ENCODE measurements at regions not wholly inside any gene's neighbourhood (a gene's known extent, or its start where the extent isn't known, plus 50 kb on each side); places are given as distances from the start of the nearest gene placed in this dataset.

DNA sequence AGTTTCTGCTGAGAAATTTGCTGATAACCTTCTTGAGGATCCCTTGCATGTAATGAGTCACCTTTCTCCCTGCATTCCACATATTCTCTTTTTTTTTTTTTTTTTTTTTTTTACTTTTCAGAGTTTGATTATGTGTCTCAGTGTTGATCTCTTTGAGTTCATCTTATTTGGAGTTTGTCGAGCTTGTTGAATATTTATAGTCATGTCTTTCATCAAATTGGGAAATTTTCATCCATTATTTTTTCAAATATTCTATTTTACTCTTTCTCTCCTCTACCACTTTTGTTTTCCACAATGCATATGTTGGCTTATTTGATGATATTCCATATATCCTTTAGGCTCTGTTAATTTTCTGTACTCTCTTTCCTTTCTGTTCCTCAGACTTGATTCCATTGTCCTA lies 136.1 kb downstream of the MAD2L1 start (continued):
- TF ChIP-seq, protein P1, sequence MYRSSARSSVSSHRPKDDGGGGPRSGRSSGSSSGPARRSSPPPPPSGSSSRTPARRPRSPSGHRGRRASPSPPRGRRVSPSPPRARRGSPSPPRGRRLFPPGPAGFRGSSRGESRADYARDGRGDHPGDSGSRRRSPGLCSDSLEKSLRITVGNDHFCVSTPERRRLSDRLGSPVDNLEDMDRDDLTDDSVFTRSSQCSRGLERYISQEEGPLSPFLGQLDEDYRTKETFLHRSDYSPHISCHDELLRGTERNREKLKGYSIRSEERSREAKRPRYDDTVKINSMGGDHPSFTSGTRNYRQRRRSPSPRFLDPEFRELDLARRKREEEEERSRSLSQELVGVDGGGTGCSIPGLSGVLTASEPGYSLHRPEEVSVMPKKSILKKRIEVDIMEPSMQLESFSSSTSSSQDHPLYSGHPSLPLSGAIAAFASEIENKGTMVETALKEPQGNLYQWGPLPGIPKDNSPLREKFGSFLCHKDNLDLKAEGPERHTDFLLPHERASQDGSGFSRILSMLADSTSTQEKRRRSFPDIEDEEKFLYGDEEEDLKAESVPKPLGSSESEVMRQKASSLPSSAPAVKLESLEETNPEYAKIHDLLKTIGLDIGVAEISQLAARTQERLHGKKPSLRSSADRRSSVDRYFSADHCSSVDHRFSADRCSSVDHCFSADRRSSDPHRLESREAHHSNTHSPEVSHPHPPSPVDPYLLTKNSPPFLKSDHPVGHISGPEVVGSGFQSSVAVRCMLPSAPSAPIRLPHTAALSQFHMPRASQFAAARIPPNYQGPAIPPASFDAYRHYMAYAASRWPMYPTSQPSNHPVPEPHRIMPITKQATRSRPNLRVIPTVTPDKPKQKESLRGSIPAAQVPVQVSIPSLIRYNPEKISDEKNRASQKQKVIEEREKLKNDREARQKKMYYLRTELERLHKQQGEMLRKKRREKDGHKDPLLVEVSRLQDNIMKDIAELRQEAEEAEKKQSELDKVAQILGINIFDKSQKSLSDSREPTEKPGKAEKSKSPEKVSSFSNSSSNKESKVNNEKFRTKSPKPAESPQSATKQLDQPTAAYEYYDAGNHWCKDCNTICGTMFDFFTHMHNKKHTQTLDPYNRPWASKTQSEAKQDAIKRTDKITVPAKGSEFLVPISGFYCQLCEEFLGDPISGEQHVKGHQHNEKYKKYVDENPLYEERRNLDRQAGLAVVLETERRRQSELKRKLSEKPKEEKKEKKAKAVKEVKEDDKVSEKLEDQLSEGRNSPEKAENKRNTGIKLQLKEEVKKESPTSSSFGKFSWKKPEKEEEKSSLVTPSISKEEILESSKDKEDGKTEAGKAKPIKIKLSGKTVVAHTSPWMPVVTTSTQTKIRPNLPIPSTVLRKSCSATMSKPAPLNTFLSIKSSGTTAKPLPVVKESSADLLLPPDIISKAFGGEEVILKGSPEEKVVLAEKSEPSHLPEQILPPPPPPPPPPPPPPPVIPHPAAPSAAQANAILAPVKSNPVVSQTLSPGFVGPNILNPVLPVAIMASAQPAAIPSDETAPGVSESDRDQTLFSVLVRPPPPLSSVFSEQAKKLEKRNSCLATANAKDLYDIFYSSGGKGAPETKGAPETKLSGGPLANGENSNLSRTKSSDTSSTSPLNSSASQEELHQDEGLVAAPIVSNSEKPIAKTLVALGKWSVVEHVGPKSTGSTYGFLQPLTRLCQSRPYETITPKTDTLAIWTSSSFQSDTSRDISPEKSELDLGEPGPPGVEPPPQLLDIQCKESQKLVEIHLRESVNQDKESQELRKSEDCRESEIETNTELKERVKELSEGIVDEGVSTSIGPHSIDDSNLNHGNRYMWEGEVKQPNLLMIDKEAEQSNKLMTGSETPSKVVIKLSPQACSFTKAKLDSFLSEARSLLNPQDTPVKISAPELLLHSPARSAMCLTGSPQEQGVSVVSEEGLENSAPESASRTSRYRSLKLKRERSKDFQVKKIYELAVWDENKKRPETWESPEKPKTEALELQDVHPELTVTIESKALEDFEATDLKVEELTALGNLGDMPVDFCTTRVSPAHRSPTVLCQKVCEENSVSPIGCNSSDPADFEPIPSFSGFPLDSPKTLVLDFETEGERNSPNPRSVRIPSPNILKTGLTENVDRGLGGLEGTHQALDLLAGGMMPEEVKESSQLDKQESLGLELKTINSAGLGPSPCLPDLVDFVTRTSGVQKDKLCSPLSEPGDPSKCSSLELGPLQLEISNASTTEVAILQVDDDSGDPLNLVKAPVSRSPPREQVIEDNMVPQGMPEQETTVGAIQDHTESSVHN (CRISPR knock-in tag; IDR thresholded peaks at IDR 0.05) = no peak
- TF ChIP-seq, protein P2, sequence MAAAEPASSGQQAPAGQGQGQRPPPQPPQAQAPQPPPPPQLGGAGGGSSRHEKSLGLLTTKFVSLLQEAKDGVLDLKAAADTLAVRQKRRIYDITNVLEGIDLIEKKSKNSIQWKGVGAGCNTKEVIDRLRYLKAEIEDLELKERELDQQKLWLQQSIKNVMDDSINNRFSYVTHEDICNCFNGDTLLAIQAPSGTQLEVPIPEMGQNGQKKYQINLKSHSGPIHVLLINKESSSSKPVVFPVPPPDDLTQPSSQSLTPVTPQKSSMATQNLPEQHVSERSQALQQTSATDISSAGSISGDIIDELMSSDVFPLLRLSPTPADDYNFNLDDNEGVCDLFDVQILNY (CRISPR knock-in tag; conservative IDR thresholded peaks at IDR 0.05) = no peak
- no peak for TF ChIP-seq YY1 (IDR thresholded peaks at IDR 0.05; ENCODE audit: insufficient read depth, insufficient replicate concordance, low read depth, low read length)
- TF ChIP-seq ISL2 (CRISPR knock-in tag; IDR thresholded peaks at IDR 0.05) = no peak
- no peak for TF ChIP-seq HHEX (CRISPR knock-in tag; IDR thresholded peaks at IDR 0.05)
- no peak for TF ChIP-seq POLR2G (IDR thresholded peaks at IDR 0.05; ENCODE audit: low read depth, low read length)
- no peak for TF ChIP-seq ZNF713 (CRISPR knock-in tag; IDR thresholded peaks at IDR 0.05)
- TF ChIP-seq SMC3 (IDR thresholded peaks at IDR 0.05; ENCODE audit: low read length) = no peak
- TF ChIP-seq MEF2D (CRISPR knock-in tag; IDR thresholded peaks at IDR 0.05) = no peak
- no peak for TF ChIP-seq ZBTB42 (CRISPR knock-in tag; IDR thresholded peaks at IDR 0.05)
- no peak for TF ChIP-seq RCOR2 (CRISPR knock-in tag; IDR thresholded peaks at IDR 0.05)
- TF ChIP-seq TOE1 (CRISPR knock-in tag; IDR thresholded peaks at IDR 0.05) = no peak
